Activated CD4-positive, alpha-beta T cell treated with anti-CD3 and anti-CD28 coated beads for 36 hours (primary cell): ENCODE measurements at regions not wholly inside any gene's neighbourhood (a gene's known extent, or its start where the extent isn't known, plus 50 kb on each side); places are given as distances from the start of the nearest gene placed in this dataset.

Experiments
- ATAC-seq: fragments of 200-7000 bp; cut with Tn5 transposase; one replicate; pipeline ENCODE4 v1.10.0; 2021; ENCODE audit warnings: mild to moderate bottlenecking, moderate library complexity
- CTCF ChIA-PET: fragments of 350-600 bp; sonication (Branson Sonifier 250); formaldehyde crosslinking; loops from one replicate; lab custom pipeline; 2021; ENCODE audit warnings: antibody characterized with exemption; lab: Charles Lee
- POLR2A ChIA-PET: fragments of 350-600 bp; sonication (Branson Sonifier 250); formaldehyde crosslinking; loops from one replicate; lab custom pipeline; 2021; ENCODE audit warnings: antibody characterized with exemption, inconsistent platforms; lab: Charles Lee
- DNase-seq: peaks from one replicate; pipeline ENCODE4 v3.0.0-alpha.2; 2020
- H3K27ac Mint-ChIP-seq: one replicate; pipeline ENCODE4 v1.8.0; 2021; ENCODE audit warnings: mixed read lengths
- H3K27me3 Mint-ChIP-seq: one replicate; pipeline ENCODE4 v1.8.0; 2021; ENCODE audit warnings: mixed read lengths
- H3K36me3 Mint-ChIP-seq: one replicate; pipeline ENCODE4 v1.8.0; 2021; ENCODE audit warnings: low read depth, mixed read lengths
- H3K4me1 Mint-ChIP-seq: one replicate; pipeline ENCODE4 v1.8.0; 2021; ENCODE audit warnings: mixed read lengths
- H3K4me3 Mint-ChIP-seq: one replicate; pipeline ENCODE4 v1.8.0; 2021; ENCODE audit warnings: mild to moderate bottlenecking, moderate library complexity, mixed read lengths
- H3K9me3 Mint-ChIP-seq: one replicate; pipeline ENCODE4 v1.8.0; 2021; ENCODE audit warnings: low read depth, mixed read lengths
- intact Hi-C, 2 experiments: fragments of 100-400 bp; cut with DNase I in 1 of 2; cut with micrococcal nuclease in 1 of 2; formaldehyde crosslinking; loops; one replicate each; pipeline versions ENCODE4 v1.14.2 to v1.15.1; 2022 to 2024; cut with DNase I, micrococcal nuclease

- H3K27me3 Mint-ChIP-seq: peaks cover 17% of the 10 kb centered on the region
- no peak overlapping the region for H3K27ac Mint-ChIP-seq
- no peaks in the 10 kb centered on the region for H3K4me1 Mint-ChIP-seq
- ATAC-seq: no peak
- no peak for DNase-seq
- H3K9me3 Mint-ChIP-seq: peaks cover 2% of the 10 kb centered on the region
- no peaks in the 10 kb centered on the region for H3K36me3 Mint-ChIP-seq
- H3K4me3 Mint-ChIP-seq: no peak overlapping the region
- intact Hi-C loops: no loop called here
- CTCF ChIA-PET: interaction anchor here (0.8 kb wide), 1 partner anchor 211 kb away, joined by 3 read pairs; no protein-coding TSS in a partner anchor
- POLR2A ChIA-PET: no interaction called here
These were observed 363.4 kb downstream of the FOXL1 start for GRCh38 chr16:86941731-86942130.

- Mint-ChIP-seq H3K27me3 (peaks cover 11% of the 10 kb centered on the region), H3K36me3 (no peaks in the 10 kb centered on the region), H3K27ac (no peak overlapping the region), H3K9me3 (peaks cover 2% of the 10 kb centered on the region), H3K4me3 (no peak overlapping the region), H3K4me1 (no peaks in the 10 kb centered on the region)
- CTCF ChIA-PET: interaction anchor here (0.8 kb wide), 1 partner anchor 210 kb away, joined by 3 read pairs; no protein-coding TSS in a partner anchor
- ATAC-seq: no peak
- intact Hi-C loops: no loop called here
- POLR2A ChIA-PET: no interaction called here
- DNase-seq: no peak
These were observed 364.1 kb downstream of the FOXL1 start for GRCh38 chr16:86942151-86943051.

DNA sequence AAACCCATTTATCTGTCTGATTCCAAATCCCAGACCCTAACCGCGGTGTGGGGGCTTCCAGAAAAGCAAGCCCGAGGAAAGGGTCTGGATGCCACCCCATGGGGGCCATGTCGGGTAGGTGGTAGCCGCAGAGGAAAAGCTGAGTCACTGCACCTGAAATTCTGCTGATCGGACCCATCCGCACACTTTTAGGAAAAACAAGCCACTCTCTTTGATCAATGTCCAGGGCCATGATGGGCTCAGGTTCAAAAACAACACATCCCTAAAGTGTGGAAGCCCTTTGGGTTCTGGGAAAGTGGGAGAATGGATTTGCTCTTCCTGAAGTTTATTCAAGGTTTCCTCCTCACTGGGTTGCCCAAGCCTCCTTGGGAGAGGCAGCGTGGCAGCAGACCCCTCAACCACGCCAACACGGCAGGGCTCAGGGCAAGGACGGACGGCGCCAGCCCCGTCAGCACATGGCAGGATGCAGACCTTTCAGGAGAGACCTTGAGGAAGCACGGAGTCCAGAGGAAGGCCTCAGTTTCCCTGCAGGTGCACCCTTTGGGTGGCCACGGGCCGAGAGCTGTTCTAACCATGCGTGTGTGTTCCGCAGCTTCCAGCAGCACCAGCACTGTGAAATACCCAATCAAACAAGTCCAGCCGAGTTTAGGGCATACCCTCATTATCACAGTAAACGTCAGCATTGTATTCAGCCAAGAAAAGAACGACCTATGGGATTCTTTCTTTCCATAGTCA lies 367.0 kb downstream of the FOXL1 start:
- intact Hi-C loops: no loop called here
- ChIA-PET POLR2A (no interaction called here), CTCF (no interaction called here)
- H3K9me3 Mint-ChIP-seq: no peaks in the 10 kb centered on the region
- no peak for DNase-seq
- peaks cover 2% of the 10 kb centered on the region for H3K27me3 Mint-ChIP-seq
- no peaks in the 10 kb centered on the region for H3K4me1 Mint-ChIP-seq
- no peak overlapping the region for H3K4me3 Mint-ChIP-seq
- no peaks in the 10 kb centered on the region for H3K36me3 Mint-ChIP-seq
- H3K27ac Mint-ChIP-seq: no peak overlapping the region
- no peak for ATAC-seq

- no peak overlapping the region for H3K27ac Mint-ChIP-seq
- ATAC-seq: no peak
- no peaks in the 10 kb centered on the region for H3K9me3 Mint-ChIP-seq
These were observed 368.0 kb downstream of the FOXL1 start for GRCh38 chr16:86946396-86946795.

GRCh38 chr16:86946981-86947380 lies 368.6 kb downstream of the FOXL1 start:
- ChIA-PET POLR2A (no interaction called here), CTCF (no interaction called here)
- no peak overlapping the region for H3K4me3 Mint-ChIP-seq
- H3K4me1 Mint-ChIP-seq: no peaks in the 10 kb centered on the region
- DNase-seq: no peak
- H3K27ac Mint-ChIP-seq: no peak overlapping the region
- no peaks in the 10 kb centered on the region for H3K9me3 Mint-ChIP-seq
- intact Hi-C loops: no loop called here
- peaks cover 2% of the 10 kb centered on the region for H3K27me3 Mint-ChIP-seq
- no peaks in the 10 kb centered on the region for H3K36me3 Mint-ChIP-seq
- no peak for ATAC-seq

More at GRCh38 chr16:86946396-86946795, 368.0 kb downstream of the FOXL1 start:
- CTCF ChIA-PET: interaction anchor here (0.7 kb wide), 1 partner anchor 382 kb away, joined by 3 read pairs; no protein-coding TSS in a partner anchor
- no peak overlapping the region for H3K4me3 Mint-ChIP-seq
- H3K36me3 Mint-ChIP-seq: no peaks in the 10 kb centered on the region
- H3K4me1 Mint-ChIP-seq: no peaks in the 10 kb centered on the region
- intact Hi-C loops: no loop called here
- POLR2A ChIA-PET: no interaction called here
- H3K27me3 Mint-ChIP-seq: peaks cover 2% of the 10 kb centered on the region
- no peak for DNase-seq

DNA sequence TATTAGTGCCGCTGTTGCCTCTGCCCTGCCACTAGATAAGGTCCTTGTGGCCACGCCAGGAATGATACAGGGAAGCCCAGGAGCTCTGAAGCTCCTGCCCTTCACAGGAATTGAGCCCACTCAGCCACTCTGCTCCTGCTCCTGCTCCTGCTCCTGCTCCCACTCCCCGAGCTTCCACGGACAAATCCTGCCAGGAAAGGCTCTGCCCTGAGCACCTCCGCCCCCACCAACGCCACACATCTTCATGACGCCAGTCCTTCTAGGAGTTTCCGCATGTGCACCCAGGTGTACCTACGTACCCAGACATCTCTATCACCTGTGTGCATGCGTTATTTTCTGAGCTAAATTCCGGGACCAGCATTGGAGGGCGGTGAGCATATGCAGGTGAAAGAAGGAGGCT lies 369.1 kb downstream of the C16orf95 start:
- Mint-ChIP-seq H3K9me3 (peaks cover 3% of the 10 kb centered on the region), H3K36me3 (no peaks in the 10 kb centered on the region)
- intact Hi-C loops: no loop called here

GRCh38 chr16:86949116-86949515 lies 368.1 kb downstream of the C16orf95 start:
- Mint-ChIP-seq H3K4me1 (no peaks in the 10 kb centered on the region), H3K4me3 (no peak overlapping the region), H3K27me3 (peaks cover 5% of the 10 kb centered on the region), H3K9me3 (peaks cover 3% of the 10 kb centered on the region), H3K36me3 (no peaks in the 10 kb centered on the region), H3K27ac (no peak overlapping the region)
- intact Hi-C loops: no loop called here
- ChIA-PET POLR2A (no interaction called here), CTCF (no interaction called here)
- ATAC-seq: no peak
- no peak for DNase-seq

More for the DNA sequence above, 369.1 kb downstream of the C16orf95 start:
- Mint-ChIP-seq H3K27ac (no peak overlapping the region), H3K4me3 (no peak overlapping the region), H3K4me1 (no peaks in the 10 kb centered on the region), H3K27me3 (peaks cover 3% of the 10 kb centered on the region)
- ATAC-seq (no peak), DNase-seq (no peak)
- ChIA-PET POLR2A (no interaction called here), CTCF (no interaction called here)

DNA sequence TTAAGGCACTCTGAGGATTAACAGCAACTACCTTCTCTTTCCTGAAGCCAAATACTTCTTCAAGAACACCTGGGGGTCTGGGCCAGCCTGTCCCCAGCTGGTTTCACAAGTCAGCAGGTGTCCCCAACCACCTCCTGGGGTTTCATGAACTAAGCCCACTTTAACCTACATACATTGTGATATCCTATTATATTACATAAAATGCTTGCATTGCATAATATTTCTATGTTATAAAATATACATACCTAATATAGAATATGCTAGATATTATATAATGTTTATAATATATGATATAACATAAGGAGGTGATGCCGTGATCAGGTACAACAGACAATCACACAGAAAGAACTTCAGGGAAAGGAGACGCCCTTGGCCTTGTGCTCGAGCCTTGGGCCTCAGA lies 367.6 kb downstream of the C16orf95 start:
- Mint-ChIP-seq H3K36me3 (no peaks in the 10 kb centered on the region), H3K4me3 (no peak overlapping the region), H3K27ac (no peak overlapping the region), H3K27me3 (peaks cover 5% of the 10 kb centered on the region), H3K9me3 (peaks cover 3% of the 10 kb centered on the region), H3K4me1 (no peaks in the 10 kb centered on the region)
- ChIA-PET POLR2A (no interaction called here), CTCF (no interaction called here)
- intact Hi-C loops: no loop called here
- DNase-seq: no peak
- ATAC-seq: no peak

DNA sequence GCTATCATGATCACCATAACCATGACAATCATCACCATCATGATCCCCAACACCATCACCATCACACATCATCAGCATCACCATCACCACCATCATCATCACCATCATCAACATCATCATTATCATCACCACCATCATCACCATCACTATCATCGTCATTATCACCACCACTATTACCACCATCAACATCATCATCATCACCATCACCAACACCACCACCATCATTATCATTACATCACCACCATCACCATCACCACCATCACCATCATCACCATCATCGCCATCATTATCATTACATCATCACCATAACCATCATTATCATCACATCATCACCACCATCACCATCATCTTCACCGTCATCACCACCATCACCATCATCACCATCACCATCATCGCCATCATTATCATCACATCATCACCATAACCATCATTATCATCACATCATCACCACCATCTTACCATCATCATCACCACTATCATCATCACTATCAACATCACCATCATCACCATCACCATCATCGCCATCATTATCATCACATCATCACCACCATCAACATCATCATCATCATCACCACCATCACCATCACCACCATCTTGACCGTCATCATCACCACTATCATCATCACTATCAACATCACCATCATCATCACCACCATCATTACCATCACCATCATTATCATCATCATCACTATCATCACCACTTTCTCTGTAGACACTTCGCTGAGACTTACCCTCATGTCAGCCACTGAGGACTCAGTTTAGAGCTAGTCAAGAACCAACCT lies 366.0 kb downstream of the C16orf95 start:
- intact Hi-C loops: no loop called here
- POLR2A ChIA-PET: no interaction called here
- Mint-ChIP-seq H3K9me3 (peaks cover 3% of the 10 kb centered on the region), H3K4me1 (no peaks in the 10 kb centered on the region), H3K36me3 (no peaks in the 10 kb centered on the region), H3K27ac (no peak overlapping the region), H3K4me3 (no peak overlapping the region), H3K27me3 (peaks cover 5% of the 10 kb centered on the region)
- CTCF ChIA-PET: no interaction called here
- no peak for ATAC-seq
- DNase-seq: no peak

DNA sequence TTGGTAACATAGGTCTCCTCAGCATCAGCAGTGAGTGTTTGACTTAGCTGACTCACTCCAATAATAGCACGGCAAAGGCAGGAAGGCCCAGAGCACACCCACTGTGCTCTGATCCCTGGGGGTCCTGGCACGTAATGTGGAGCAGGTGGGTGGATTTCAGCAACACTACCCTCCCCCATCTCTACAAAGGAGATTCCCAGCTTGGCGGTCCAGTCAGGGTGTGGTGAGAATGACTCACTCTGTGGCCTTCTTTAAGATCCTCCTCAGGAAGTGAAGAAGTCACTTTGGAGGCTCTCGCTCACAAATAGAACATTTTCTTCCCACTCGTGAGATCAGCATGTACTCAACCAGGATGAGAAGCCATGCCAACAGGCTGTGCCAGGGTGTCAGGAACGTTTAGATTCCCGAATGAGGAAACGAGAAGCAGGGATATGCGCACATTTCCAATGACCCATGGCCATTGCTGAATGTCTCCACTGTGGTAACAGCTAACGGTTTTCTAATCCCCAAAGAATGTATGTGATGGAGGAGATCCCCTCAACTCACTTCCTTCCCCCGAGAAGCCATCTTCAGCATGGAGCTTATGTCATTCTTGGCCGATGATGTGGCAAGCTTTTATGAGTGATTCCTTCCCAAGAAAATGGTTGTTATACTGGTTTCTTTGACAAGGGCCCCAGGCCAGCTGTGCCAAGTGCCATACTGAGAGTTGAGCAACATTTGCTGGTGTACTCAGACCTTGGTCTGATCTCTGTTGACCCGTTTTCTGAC lies 365.2 kb downstream of the C16orf95 start:
- ATAC-seq: no peak

GRCh38 chr16:86952769-86953168 lies 364.4 kb downstream of the C16orf95 start:
- H3K36me3 Mint-ChIP-seq: no peaks in the 10 kb centered on the region
- no peak overlapping the region for H3K27ac Mint-ChIP-seq
- intact Hi-C loops: no loop called here
- no peak overlapping the region for H3K4me3 Mint-ChIP-seq
- ATAC-seq (no peak), DNase-seq (no peak)
- peaks cover 3% of the 10 kb centered on the region for H3K9me3 Mint-ChIP-seq
- POLR2A ChIA-PET: no interaction called here
- peaks cover 5% of the 10 kb centered on the region for H3K4me1 Mint-ChIP-seq
- H3K27me3 Mint-ChIP-seq: peaks cover 5% of the 10 kb centered on the region
- CTCF ChIA-PET: no interaction called here

More for the DNA sequence above, 365.2 kb downstream of the C16orf95 start:
- H3K27ac Mint-ChIP-seq: no peak overlapping the region
- no peak for DNase-seq
- H3K4me3 Mint-ChIP-seq: no peak overlapping the region
- ChIA-PET CTCF (no interaction called here), POLR2A (no interaction called here)
- H3K9me3 Mint-ChIP-seq: peaks cover 3% of the 10 kb centered on the region
- H3K36me3 Mint-ChIP-seq: no peaks in the 10 kb centered on the region
- intact Hi-C loops: no loop called here
- peaks cover 5% of the 10 kb centered on the region for H3K27me3 Mint-ChIP-seq
- peaks cover 5% of the 10 kb centered on the region for H3K4me1 Mint-ChIP-seq
